Large intestine (tissue), 3 donors: ENCODE measurements at regions not wholly inside any gene's neighbourhood (a gene's known extent, or its start where the extent isn't known, plus 50 kb on each side); places are given as distances from the start of the nearest gene placed in this dataset.
"Not testable (repeated sequence)": the region's sequence is repeated elsewhere in the genome, so short reads cannot be mapped to it uniquely, and the experiment has no call there.

Source experiments
- DNase-seq, 2 donors: peaks; one replicate each; pipeline versions ENCODE4 v3.0.0 to v3.0.0-alpha.2; 2013
- H3K27ac ChIP-seq: one replicate; pipeline ENCODE4 v1.5.1; 2013; ENCODE audit warnings: low read length
- H3K27me3 ChIP-seq: 2 replicates; pipeline ENCODE4 v1.6.1; 2013; ENCODE audit warnings: low read length; ENCODE audit not compliant: control insufficient read depth, insufficient read depth
- H3K36me3 ChIP-seq: 2 replicates; pipeline ENCODE4 v1.6.1; 2013; ENCODE audit warnings: low read length; ENCODE audit not compliant: control insufficient read depth, insufficient read depth
- H3K4me1 ChIP-seq: one replicate; pipeline ENCODE4 v1.6.1; 2013; ENCODE audit warnings: low read length; ENCODE audit not compliant: control insufficient read depth, insufficient read depth
- H3K4me3 ChIP-seq: one replicate; pipeline ENCODE4 v1.5.1; 2013; ENCODE audit warnings: low read length
- H3K9me3 ChIP-seq: one replicate; pipeline ENCODE4 v1.6.1; 2013; ENCODE audit warnings: mild to moderate bottlenecking, low read depth, low read length, moderate library complexity; ENCODE audit not compliant: control insufficient read depth
- WGBS: methylation state at CpG from one replicate; pipeline ENCODE4 v1.1.5; 2013; ENCODE audit warnings: low lambda C conversion rate; ENCODE audit not compliant: insufficient coverage; 5-methylcytosine and 5-hydroxymethylcytosine counted together

DNA sequence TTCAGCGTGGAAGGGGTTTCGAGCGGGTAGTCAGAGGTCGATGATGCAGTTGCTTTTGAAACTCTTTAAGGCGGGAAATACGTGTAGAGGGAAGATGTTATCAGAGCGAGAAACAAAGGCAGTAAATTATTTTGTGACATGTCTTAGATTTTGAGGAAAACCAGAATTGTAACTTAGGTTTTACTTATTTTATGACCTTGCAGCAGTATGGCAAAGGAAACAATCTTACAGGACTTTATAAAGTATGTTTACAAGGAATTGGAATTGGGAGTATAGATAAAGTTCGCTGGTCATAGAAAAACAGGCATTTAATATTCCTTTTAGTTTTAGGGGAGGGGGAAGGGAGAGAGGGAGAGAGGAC, 103.3 kb downstream of the FAM72B start:
- not testable (repeated sequence) for H3K27ac ChIP-seq, H3K4me3 ChIP-seq, H3K27me3 ChIP-seq, H3K36me3 ChIP-seq, H3K4me1 ChIP-seq, DNase-seq, H3K9me3 ChIP-seq
- WGBS = no CpG with 5 or more reads among the region's 8 CpGs

DNA sequence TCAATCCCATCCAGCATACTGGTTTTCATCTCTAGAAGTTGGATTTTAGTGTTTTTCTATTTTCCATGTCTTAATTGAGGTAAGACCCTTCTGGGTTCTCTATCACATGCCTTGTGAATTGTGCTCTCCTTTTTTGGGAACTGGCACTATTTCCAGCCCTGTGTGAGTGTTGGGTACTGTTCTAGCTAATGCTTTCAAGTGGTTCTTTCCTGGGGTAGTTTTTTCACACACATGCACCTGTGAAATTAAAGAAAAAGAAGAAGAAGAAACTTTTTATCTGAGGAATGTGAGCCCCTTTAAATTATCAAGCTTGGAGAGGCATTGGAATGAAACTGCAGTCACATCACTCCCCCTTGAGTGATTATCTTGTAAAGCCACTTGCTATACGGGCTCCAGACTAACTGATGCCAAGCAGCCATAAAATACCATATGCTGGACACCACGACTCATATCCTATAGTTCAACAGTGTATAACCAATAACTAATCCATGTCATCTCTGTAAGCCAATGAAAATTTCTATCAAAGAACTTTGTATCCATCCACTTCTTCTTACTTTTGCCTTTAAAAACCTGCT, 102.4 kb downstream of the FAM72B start:
- not testable (repeated sequence) for H3K27ac ChIP-seq, H3K27me3 ChIP-seq, H3K4me1 ChIP-seq, H3K36me3 ChIP-seq, H3K4me3 ChIP-seq, DNase-seq, H3K9me3 ChIP-seq
- WGBS = no CpG with 5 or more reads among the region's 2 CpGs

DNA sequence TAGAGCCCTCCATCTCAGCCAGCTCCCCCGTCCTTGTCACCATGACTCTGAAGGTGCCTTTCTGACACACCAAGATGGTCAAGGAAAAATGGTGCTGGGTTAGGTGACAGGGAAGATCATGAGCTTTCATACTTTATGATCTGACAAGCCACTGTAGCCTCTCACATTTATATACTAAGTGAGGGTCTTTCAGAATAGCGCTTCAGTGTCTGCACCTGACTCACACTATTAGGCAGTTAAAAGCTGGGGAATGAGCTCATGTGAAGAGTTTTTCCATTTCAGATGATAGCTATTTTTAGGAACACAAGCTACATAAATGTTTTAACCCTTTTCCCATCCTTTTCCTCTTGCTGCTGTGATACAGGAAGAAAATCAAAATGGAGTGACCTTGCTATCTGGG, 101.1 kb downstream of the FAM72B start:
- H3K9me3 ChIP-seq, H3K36me3 ChIP-seq, H3K27ac ChIP-seq, H3K27me3 ChIP-seq, H3K4me3 ChIP-seq, H3K4me1 ChIP-seq, DNase-seq: not testable (repeated sequence)
- no CpG with 5 or more reads among the region's 2 CpGs for WGBS

DNA sequence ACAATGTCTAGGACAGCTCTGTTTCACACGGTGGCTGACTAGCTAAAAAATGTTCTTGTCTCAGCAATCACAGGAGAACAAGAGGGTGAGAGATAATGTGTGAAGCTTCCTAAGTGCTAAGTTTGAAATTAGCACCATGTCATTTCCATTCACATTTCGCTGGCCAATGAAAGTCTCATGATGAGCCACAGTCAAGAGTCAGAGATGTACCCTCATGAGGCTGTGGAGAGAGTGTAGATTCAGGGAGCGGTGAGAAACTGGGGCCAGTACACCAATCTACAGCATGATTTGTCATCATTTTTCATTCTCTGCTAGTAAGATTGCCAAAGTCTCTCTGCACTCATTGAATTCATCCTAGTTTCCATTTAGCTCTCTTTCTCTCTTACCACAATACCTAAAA, 97.9 kb downstream of the FAM72B start:
- DNase-seq, H3K27me3 ChIP-seq, H3K4me3 ChIP-seq, H3K9me3 ChIP-seq, H3K4me1 ChIP-seq, H3K36me3 ChIP-seq, H3K27ac ChIP-seq: not testable (repeated sequence)
- no CpG with 5 or more reads among the region's 3 CpGs for WGBS

DNA sequence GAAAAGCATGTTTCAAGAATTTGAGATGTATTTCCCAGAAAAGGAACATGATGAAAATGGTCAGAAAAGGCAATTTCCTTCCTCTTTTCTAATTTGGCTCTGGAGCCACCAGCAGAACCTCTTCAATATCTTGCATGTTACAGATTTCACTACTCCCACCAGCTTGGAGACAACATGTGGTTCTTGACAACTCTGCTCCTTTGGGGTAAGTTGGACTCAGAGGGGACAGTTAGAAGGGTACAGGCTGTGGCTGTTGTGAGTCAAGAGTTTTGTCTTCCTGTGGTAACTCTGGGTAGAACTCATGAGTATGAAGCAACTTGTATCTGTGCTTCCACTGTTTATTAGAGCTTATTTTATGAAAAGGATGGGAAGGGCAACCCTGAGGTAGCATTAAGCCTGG, 96.9 kb downstream of the FAM72B start:
- H3K27me3 ChIP-seq, H3K9me3 ChIP-seq, H3K36me3 ChIP-seq, H3K4me1 ChIP-seq, DNase-seq, H3K27ac ChIP-seq, H3K4me3 ChIP-seq: not testable (repeated sequence)

DNA sequence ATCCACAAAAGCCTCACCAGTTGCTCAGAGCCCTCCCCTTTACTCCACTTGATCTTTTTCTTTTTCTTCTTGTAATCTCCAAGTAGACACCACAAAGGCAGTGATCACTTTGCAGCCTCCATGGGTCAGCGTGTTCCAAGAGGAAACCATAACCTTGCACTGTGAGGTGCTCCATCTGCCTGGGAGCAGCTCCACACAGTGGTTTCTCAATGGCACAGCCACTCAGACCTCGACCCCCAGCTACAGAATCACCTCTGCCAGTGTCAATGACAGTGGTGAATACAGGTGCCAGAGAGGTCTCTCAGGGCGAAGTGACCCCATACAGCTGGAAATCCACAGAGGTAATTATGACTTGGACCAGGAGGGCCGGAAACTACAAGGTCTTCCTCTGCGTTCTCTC, 95.6 kb downstream of the FAM72B start:
- not testable (repeated sequence) for H3K4me3 ChIP-seq, H3K27me3 ChIP-seq, H3K27ac ChIP-seq, H3K4me1 ChIP-seq, H3K36me3 ChIP-seq, H3K9me3 ChIP-seq, DNase-seq
- WGBS = no CpG with 5 or more reads among the region's 5 CpGs

DNA sequence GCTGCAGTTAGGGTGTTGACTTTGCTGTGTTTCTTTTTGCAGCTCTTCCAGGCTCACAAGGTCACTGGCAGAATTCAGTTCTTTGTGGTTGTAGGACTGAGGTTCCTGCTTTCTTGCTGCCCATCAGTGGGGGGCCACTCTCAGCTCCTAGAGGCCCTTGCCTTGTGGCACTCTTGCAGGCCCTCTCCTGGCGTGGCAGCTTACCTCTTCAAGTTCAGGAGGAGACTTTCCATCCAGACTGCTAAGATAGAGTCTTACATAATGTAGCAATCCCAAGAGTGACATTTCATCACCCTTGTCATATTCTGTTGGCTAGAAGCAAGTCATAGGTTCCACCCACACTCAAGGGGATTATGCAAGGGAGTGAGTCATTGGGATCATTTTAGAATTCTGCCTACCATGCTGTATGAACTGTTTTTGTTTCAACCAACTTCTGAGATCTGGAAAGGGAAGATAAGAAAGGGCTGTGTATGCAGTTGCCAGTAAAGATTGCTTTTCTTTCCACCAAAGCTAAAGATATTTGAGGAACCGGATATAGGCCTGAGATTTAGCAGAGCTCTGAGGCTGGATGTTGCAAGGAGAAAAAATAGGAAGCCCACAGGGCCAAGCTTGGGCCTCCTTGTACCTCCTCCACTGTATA, 91.7 kb downstream of the FAM72B start:
- not testable (repeated sequence) for H3K9me3 ChIP-seq, H3K27ac ChIP-seq, H3K4me3 ChIP-seq, H3K36me3 ChIP-seq, H3K27me3 ChIP-seq, H3K4me1 ChIP-seq
- no CpG with 5 or more reads among the region's 2 CpGs for WGBS
- peak in 1 of 2 donors; percentile 3 for DNase-seq

DNA sequence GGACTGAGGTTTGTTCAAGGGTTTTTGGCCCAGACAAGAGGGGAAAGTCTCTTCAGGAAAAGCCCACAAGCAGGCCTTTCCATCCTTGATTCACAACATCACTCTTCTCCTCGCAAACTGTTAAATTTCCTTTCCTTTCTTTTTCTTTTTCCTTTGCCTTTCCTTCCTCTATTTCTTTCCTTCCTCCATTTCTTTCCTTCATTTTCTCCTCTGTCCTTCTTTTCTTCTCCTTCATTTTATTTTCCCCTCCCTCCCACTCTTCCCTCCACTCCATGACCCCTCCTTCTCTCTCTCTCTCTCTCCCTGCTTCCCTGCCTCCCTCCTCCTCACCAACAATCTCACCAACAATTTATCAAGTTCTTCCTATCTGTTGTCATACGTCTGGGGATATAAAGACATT, 89.1 kb downstream of the FAM72B start:
- not testable (repeated sequence) for H3K36me3 ChIP-seq, H3K4me1 ChIP-seq, H3K27ac ChIP-seq, H3K4me3 ChIP-seq, H3K27me3 ChIP-seq, H3K9me3 ChIP-seq, DNase-seq
- WGBS = 100% methylated on average over 1 of the region's 2 CpGs

DNA sequence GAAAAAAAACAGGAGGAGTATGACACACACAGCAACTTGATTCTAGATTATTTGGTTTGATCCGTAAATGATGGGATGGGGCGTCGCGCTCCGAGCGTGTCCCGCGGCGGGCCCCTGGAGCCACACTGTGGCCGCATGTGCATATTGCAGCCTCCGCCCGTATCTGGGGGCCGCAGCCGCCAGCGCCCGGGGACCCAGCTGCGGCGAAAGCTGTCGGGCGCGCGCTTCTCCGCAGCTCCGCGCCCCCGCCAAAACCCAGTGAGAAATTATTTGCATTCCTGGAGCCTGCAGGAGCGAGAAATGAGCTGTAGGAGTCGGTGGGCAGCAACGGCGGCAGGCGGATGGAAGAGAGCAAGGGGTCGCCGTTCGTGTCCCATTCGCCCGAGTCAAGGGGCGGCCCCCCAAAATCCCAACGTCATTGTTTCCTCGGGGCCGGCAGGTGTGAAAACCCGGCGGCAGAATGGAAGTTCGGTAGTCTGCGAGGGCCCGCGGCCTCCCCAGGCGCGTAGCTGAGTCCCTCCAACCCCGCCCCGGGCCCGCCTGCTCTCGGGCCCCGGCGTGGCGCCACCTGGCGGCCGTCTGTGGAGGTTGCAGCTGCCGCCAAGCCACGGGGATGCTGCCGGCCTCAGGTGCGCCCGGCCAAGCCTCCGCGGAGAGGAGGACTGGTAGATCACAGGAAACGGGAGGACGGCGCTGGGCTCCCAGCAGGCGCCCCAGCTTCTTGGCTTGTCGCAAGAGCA, 86.8 kb downstream of the FAM72B start:
- peak; percentile 68 to 82 for DNase-seq
- not testable (repeated sequence) for H3K27ac ChIP-seq, H3K27me3 ChIP-seq, H3K4me1 ChIP-seq, H3K9me3 ChIP-seq, H3K36me3 ChIP-seq
- H3K4me3 ChIP-seq = peak overlapping the region; percentile 31
- no CpG with 5 or more reads among the region's 69 CpGs for WGBS

DNA sequence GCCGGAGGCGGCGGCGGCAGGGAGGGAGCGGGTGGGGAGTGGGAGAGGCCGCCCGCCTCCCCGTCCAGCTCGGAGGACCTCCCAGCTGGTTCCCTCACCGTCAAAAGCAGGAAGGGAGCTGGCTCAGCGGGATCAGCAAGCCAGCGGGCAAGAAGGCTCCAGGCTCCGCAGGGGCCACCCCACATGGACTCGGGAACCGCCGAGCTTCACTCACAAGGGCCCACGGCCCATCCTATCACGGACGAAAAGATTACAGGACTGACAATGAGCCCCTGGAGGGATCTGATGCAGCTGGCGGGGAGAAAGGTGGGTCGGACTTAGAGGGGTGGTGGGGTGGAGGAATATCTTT, 86.3 kb downstream of the FAM72B start:
- peak; percentile 0 to 30 for DNase-seq
- not testable (repeated sequence) for H3K27ac ChIP-seq, H3K36me3 ChIP-seq, H3K4me1 ChIP-seq, H3K9me3 ChIP-seq, H3K27me3 ChIP-seq
- H3K4me3 ChIP-seq = peak overlapping the region; percentile 31
- WGBS = no CpG with 5 or more reads among the region's 21 CpGs

DNA sequence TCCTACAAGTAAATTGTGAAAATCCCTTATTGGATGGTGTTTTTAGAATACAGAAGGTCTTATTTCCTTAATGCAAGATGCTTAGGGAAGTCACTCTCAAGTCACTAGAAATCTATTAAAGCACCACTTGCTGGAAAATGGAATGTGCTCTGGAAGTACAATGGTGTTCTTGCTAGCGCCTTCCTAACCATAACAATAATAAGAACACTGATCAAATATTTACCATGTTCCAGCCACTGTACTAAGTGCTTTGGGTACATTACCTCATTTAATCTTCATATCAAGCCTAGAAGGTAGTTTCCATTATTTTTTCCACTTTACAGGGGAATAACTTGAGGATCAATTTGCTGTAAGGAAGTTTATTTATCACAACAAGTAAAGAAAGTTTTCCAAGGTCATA, 75.1 kb downstream of the FAM72B start:
- H3K27ac ChIP-seq, H3K36me3 ChIP-seq, DNase-seq, H3K4me1 ChIP-seq, H3K4me3 ChIP-seq, H3K27me3 ChIP-seq, H3K9me3 ChIP-seq: not testable (repeated sequence)
- no CpG with 5 or more reads among the region's 1 CpG for WGBS
